HG03439 (cell line): ENCODE measurements at regions not wholly inside any gene's neighbourhood (a gene's known extent, or its start where the extent isn't known, plus 50 kb on each side); places are given as distances from the start of the nearest gene placed in this dataset.
"Not testable (repeated sequence)": the region's sequence is repeated elsewhere in the genome, so short reads cannot be mapped to it uniquely, and the experiment has no call there.

ENCODE experiments used
- ATAC-seq: cut with Tn5 transposase; IDR thresholded peaks from one replicate; pipeline ENCODE4 v1.9.1; 2021; ENCODE audit warnings: mild to moderate bottlenecking, moderate library complexity; ENCODE audit not compliant: unreplicated experiment

- no peak for ATAC-seq
Measured at GRCh38 chrY:3037471-3037870, 102.3 kb downstream of the ZFY start.

- no peak for ATAC-seq
Measured at GRCh38 chrY:3040415-3040814, 105.2 kb downstream of the ZFY start.

- peak; percentile 58 for ATAC-seq
Measured at GRCh38 chrY:3041985-3042384, 106.8 kb downstream of the ZFY start.

- ATAC-seq, result no peak
Measured at GRCh38 chrY:3042901-3043300, 107.7 kb downstream of the ZFY start.

- no peak for ATAC-seq
Measured at GRCh38 chrY:3045048-3045447, 109.9 kb downstream of the ZFY start.

GRCh38 chrY:3055496-3055895, 120.3 kb downstream of the ZFY start:
- ATAC-seq, result not testable (repeated sequence)

DNA sequence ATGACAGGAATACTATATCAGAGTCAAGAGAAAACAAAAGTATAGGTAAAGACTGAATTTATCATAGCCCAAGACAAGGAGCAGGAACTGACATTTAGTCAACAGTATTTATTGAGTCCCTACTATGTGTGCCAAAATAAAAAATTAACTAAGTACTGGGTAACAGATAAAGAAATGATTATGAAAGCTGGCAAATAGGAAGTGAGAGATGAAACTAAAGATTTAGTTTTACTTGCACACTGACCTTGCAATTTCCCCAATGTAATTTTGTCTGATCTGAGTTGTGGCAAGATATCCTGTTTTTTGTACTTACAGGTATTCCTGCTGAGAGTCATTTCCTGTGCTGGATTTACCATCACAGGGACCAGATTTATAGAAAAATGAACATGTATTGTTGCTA, 123.2 kb downstream of the ZFY start:
- not testable (repeated sequence) for ATAC-seq

- ATAC-seq, result not testable (repeated sequence)
Measured at GRCh38 chrY:3060671-3061070, 125.5 kb downstream of the ZFY start.

DNA sequence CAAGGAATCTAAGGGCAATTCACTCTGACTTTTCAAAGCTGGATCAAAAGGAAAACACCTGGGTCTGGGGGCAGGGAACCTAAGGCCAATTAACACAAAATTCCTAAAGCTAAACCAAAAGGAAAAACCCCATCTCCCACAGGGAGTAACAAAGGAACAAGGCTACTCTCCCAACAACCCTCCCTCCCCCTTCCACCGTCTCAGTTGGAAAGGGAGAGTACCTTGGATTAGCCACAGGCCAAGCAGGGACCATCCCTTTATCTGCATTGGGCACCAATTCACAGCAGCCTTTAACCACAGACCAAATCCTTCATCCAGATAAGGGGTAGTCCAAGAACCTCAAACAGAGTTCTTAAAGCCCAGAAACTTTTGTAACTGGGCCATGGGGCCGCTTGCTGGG, 153.0 kb downstream of the ZFY start:
- not testable (repeated sequence) for ATAC-seq

GRCh38 chrY:3108674-3109073, 173.5 kb downstream of the ZFY start:
- ATAC-seq, result not testable (repeated sequence)

DNA sequence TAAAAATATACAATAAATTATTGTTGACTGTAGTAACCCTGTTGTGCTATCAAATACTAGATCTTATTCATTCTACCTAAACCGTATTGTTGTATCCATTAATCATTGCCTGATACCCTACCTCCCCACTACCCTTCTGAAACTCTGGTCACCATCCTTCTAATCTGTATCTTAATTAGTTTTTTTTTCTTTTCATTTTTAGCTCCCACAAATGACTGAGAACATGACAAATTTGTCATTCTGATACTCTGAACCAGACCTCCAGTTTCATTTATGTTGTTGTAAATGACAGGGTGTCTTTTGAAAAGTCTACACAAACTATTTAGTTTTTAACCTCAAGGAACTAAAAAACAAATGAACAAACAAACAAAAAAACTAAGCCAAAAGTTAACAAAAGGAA, 185.1 kb downstream of the ZFY start:
- ATAC-seq, result peak; percentile 70

GRCh38 chrY:3120716-3121115, 185.5 kb downstream of the ZFY start:
- ATAC-seq, result not testable (repeated sequence)

DNA sequence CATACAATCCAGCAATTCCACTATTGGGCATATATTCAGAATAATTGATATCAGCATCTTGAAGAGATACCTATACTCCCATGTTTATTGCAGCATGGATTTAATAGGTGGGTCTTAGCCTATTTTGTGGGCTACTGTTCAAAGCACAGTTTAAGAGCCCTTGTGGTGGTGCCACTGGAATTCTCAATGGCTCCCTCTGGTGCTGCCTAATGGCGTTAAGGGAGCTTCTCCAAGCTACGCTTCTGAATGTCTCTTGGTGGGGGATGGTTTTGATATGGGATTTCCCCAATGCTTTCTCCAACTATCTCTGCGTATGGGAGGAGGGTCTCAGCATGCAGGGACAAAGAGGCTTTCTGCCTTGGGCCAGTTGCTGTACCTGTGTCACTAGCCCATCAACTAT, 188.3 kb downstream of the ZFY start:
- not testable (repeated sequence) for ATAC-seq

GRCh38 chrY:3171074-3171473, 235.9 kb downstream of the ZFY start:
- ATAC-seq, result not testable (repeated sequence)

DNA sequence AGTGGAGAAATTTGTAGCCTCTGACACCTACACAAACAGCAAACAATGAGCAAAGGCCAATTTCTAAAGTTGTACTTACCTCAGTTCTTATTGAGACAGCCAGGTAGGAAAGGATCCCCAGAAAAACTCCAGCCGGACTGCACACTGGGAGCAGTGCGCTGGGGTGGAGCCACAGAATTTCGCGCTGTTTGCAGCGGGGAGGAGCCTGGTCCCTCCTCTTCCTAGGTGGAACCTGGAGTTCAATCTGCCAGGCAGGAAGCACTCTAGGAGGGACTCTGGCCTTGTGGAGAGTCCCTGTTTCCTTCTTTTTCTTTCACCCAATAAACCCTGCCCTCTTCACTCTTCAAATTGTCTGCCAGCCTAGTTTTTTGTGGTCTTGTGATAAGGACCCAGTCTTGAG, 259.9 kb downstream of the ZFY start:
- not testable (repeated sequence) for ATAC-seq

GRCh38 chrY:3202287-3202686, 267.1 kb downstream of the ZFY start:
- not testable (repeated sequence) for ATAC-seq

GRCh38 chrY:3206733-3207132, 271.6 kb downstream of the ZFY start:
- not testable (repeated sequence) for ATAC-seq

DNA sequence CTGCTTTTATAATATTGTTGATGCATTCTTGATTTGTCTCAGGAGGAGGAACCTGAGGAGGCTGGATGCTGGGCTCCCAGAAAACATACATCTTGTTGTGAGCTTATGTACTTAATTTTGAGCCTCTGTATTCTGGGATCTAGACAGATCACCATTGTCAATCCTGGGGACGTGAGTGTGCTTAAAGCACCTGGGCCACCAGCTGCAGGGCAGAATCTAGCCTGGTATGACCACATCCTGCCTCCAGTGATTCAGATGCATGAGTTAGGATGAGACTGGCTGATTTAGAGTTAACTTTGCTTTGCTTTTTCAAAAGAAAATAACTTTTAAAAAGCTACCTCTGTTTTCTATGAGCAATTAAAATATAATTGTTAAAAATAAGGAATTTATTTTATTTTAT, 278.0 kb downstream of the ZFY start:
- not testable (repeated sequence) for ATAC-seq

GRCh38 chrY:3218134-3218533, 283.0 kb downstream of the ZFY start:
- not testable (repeated sequence) for ATAC-seq

DNA sequence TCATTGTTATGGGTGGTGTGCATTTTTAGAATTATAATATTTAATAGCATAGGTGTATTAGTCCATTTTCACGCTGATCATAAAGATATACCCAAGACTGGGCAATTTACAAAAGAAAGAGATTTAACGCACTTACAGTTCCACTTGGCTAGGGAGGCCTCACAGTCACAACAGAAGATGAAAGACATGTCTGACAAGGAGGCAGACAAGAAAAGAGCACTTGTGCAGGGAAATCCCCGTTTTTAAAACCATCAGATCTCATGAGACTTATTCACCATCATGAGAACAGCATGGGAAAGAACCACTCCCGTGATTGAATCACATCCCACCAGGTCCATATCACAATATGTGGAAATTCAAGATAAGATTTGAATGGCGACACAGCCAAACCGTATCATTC, 283.4 kb downstream of the ZFY start:
- peak; percentile 64 for ATAC-seq

DNA sequence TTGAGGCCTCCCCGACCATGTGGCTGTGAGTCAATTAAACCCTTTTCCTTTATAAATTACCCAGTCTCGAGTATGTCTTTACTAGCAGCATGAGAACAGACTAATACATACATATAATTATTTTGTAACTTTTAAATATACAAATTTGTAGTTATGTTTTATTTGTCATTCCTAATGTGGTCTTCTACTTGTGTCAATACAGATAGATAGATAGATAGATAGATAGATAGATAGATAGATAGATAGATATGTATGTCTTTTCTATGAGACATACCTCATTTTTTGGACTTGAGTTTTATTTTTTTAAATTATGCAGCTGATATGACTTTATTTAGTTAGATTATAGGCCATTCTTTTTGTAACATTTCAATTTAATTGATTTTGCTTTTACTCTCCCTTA, 316.0 kb upstream of the TGIF2LY start:
- ATAC-seq, result not testable (repeated sequence)

DNA sequence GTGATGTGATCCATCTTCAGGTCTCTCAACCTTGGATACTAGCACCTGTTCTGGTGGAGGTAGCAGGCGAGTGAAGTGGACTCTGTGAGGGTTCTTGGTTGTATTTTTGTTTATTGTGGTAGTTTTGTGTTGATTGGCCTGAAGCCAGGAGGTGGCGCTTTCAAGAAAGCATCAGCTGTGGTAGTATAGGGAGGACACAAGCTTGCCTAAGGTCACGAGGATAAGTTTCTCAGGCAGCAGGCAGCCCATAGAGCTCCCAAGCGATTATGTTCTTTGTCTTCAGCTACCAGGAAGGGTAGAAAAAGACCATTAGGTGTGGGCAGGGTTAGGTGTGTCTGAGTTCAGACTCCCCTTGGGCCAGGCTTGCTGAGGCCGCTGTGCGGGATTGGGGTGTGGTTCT, 290.8 kb upstream of the TGIF2LY start:
- ATAC-seq, result not testable (repeated sequence)

GRCh38 chrY:3297235-3297634, 281.6 kb upstream of the TGIF2LY start:
- ATAC-seq, result not testable (repeated sequence)

- ATAC-seq, result not testable (repeated sequence)
Measured at GRCh38 chrY:3319988-3320387, 258.9 kb upstream of the TGIF2LY start.
